BJ (cell line): ENCODE measurements at regions not wholly inside any gene's neighbourhood (a gene's known extent, or its start where the extent isn't known, plus 50 kb on each side); places are given as distances from the start of the nearest gene placed in this dataset.

Source experiments
- CTCF ChIA-PET: fragments of 350-600 bp; formaldehyde crosslinking; extraction: SDS; loops from one replicate; lab custom pipeline; 2021; ENCODE audit warnings: antibody characterized with exemption, inconsistent platforms; lab: Yijun Ruan, JAX
- POLR2A ChIA-PET: fragments of 300-600 bp; sonication (Branson Sonifier 250); formaldehyde crosslinking; extraction: SDS; loops from one replicate; lab custom pipeline; 2021; ENCODE audit warnings: antibody characterized with exemption; lab: Charles Lee
- DNase-seq: peaks from one replicate; pipeline ENCODE4 v3.0.0-alpha.2; 2011; ENCODE audit warnings: low read depth
- H3K27me3 ChIP-seq: 2 replicates; pipeline ENCODE4 v1.6.0; 2011; ENCODE audit warnings: low read length; ENCODE audit not compliant: control insufficient read depth, insufficient read depth
- H3K36me3 ChIP-seq: 2 replicates; pipeline ENCODE4 v1.5.1; 2011; ENCODE audit warnings: low read length; ENCODE audit not compliant: control insufficient read depth, insufficient read depth
- H3K4me3 ChIP-seq: 2 replicates; pipeline ENCODE4 v1.5.1; 2011; ENCODE audit warnings: low read depth, mild to moderate bottlenecking, control low read depth, low read length
- CTCF ChIP-seq: IDR thresholded peaks from 2 replicates; pipeline ENCODE4 v1.5.1; 2011; ENCODE audit warnings: low read depth, mild to moderate bottlenecking, control low read depth, inconsistent platforms, low read length, moderate library complexity; ENCODE audit not compliant: insufficient read depth

DNA sequence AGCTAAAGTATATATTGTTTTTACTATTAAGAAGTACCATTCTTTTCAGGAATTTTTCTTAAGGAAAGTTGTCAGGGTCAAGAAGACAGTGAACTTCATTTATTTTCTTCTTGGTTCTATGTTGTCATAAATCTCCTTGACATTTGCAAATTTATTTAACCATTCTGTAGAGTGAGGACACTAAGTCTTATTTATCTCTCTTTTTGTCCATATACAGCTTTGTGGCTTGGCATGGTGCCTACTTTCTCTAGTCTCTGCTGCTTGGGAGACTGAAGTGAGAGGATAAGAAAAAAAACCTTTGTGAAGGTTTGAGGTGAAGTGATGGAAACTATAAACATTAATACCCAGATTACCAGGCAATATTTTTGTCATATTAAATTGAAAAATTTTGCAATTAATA lies 1389.4 kb downstream of the SUCLG1 start:
- Histone ChIP-seq H3K27me3 (no peaks in the 10 kb centered on the region), H3K4me3 (no peak overlapping the region), H3K36me3 (no peaks in the 10 kb centered on the region)
- ChIA-PET CTCF (no interaction called here), POLR2A (no interaction called here)
- TF ChIP-seq CTCF, result no peak
- no peak for DNase-seq

DNA sequence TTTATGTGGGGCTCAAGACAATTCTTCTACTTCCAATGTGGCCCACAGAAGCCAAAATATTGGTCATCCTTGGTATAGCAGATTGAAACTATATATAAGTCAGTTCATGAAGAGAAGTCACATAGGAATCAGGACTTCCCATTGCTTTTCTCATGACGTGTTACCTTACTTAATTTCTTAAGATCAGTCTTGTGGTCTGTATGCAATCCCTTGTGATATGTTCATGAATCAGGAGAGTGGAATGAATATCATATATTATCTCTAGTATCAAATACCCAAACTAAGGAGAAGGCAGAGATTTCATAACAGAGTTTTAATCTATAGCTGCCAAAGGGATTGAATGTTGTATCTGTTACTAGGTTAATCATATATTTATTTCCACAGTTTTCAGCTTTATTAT lies 1390.4 kb downstream of the SUCLG1 start:
- CTCF ChIA-PET, result interaction anchor here (0.6 kb wide), 1 partner anchor 18 kb away, joined by 3 read pairs; no protein-coding TSS in a partner anchor
- Histone ChIP-seq H3K27me3 (no peaks in the 10 kb centered on the region), H3K4me3 (no peak overlapping the region), H3K36me3 (no peaks in the 10 kb centered on the region)
- POLR2A ChIA-PET, result no interaction called here
- DNase-seq, result no peak
- TF ChIP-seq CTCF, result no peak

- H3K27me3 ChIP-seq, result no peaks in the 10 kb centered on the region
- H3K4me3 ChIP-seq, result no peak overlapping the region
- DNase-seq, result no peak
- POLR2A ChIA-PET, result no interaction called here
- no peak for TF ChIP-seq CTCF
- no peaks in the 10 kb centered on the region for H3K36me3 ChIP-seq
- CTCF ChIA-PET, result no interaction called here
Observed at GRCh38 chr2:83067947-83068346, 1391.1 kb downstream of the SUCLG1 start.

- ChIA-PET CTCF (no interaction called here), POLR2A (interaction anchor here (0.7 kb wide), 1 partner anchor 85 kb away, joined by 13 read pairs; no protein-coding TSS in a partner anchor)
- no peak for DNase-seq
- no peak overlapping the region for H3K4me3 ChIP-seq
- H3K27me3 ChIP-seq, result no peaks in the 10 kb centered on the region
- H3K36me3 ChIP-seq, result no peaks in the 10 kb centered on the region
- no peak for TF ChIP-seq CTCF
Observed at GRCh38 chr2:83063933-83064332, 1395.1 kb downstream of the SUCLG1 start.

- CTCF ChIA-PET, result no interaction called here
Observed at GRCh38 chr2:83063511-83063910, 1395.6 kb downstream of the SUCLG1 start.

More at GRCh38 chr2:83063511-83063910, 1395.6 kb downstream of the SUCLG1 start:
- H3K4me3 ChIP-seq, result no peak overlapping the region
- POLR2A ChIA-PET, result interaction anchor here (0.7 kb wide), 1 partner anchor 85 kb away, joined by 13 read pairs; no protein-coding TSS in a partner anchor
- no peaks in the 10 kb centered on the region for H3K27me3 ChIP-seq
- no peak for DNase-seq
- H3K36me3 ChIP-seq, result no peaks in the 10 kb centered on the region
- no peak for TF ChIP-seq CTCF
